ENCODE measurements at regions not wholly inside any gene's neighbourhood (a gene's known extent, or its start where the extent isn't known, plus 50 kb on each side); places are given as distances from the start of the nearest gene placed in this dataset.
"Not testable (repeated sequence)": the region's sequence is repeated elsewhere in the genome, so short reads cannot be mapped to it uniquely, and the experiment has no call there.

DNA sequence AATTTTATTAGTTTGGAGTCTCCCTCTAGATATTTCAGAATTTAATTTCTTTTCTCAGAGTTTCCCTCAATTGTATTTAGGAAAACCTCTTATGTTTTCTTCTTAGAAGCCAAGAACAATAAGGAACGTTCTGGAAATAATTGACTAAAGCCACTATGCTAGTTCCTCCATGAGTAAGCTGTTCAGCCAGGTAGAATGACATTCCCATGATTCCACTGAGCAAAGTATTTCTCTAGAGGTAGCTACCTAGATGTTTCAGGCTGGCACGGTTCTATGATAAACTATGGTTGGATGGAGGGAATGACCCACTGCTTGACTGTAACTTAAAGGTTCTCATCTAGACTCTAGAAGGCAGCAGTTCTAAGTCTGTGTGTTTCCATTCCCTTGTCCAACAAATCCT is 62.4 kb downstream of the CLDN17 start:
- no peak for DNase-seq (ENCODE audit: low read depth)

DNA sequence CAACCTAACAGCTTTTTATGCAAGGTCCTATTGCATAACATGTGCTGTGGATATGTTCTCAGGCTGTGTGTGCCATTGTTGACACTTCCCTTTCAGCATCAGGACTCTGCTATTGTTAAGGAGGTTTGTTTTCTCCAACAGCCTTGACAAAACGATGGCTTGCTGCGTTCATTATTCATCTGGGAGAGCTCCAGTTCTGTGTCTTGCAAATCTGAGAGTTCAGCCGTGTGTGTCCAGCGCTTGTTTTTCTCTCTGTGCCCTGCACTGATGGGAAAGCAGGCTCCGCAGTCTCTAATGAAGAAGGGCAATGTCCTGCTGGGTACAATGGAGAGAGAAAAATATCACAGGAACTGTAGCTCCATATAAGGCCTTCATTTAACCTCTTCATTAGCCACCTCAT is 63.7 kb downstream of the CLDN17 start:
- DNase-seq (ENCODE audit: low read depth): no peak

DNA sequence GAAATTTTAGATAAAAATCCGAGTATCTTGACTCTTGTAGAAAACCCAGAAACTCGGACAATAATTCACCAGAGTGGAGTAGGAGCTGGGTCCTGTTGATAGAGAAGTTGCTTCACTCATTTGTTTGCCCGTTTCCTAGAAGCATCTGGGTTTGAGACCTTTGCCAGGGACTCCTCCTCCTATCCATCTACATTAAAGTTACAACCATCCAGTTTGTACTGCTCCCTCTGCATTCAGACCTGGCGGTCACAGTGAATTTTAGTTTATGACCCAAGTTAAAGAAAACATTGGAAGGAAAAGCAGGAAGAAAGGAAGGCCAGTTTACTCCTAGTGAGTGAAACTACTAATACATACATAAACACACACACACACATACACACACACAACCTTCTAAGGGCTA is 64.6 kb downstream of the CLDN17 start:
- no peak for DNase-seq (ENCODE audit: low read depth)

DNA sequence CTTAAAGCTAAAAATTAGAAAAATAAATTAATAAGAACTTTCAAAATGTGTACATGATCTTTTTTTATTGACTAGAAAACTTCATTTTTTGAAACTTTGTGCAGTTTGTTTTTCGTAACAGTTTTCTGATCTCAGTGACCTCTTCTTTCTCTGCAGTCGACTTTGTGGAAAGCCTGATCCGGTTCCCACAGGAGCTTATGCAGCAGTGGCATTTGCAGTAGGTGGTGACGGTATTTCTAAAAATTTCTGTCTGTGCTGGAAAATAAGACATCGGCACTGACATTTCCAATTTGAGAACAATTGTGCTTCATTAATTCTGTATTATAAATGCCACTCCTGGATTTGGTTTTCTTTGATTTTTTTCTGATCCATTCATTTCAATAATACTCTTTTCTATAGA is 68.8 kb downstream of the CLDN17 start:
- no peak for DNase-seq (ENCODE audit: low read depth)

DNA sequence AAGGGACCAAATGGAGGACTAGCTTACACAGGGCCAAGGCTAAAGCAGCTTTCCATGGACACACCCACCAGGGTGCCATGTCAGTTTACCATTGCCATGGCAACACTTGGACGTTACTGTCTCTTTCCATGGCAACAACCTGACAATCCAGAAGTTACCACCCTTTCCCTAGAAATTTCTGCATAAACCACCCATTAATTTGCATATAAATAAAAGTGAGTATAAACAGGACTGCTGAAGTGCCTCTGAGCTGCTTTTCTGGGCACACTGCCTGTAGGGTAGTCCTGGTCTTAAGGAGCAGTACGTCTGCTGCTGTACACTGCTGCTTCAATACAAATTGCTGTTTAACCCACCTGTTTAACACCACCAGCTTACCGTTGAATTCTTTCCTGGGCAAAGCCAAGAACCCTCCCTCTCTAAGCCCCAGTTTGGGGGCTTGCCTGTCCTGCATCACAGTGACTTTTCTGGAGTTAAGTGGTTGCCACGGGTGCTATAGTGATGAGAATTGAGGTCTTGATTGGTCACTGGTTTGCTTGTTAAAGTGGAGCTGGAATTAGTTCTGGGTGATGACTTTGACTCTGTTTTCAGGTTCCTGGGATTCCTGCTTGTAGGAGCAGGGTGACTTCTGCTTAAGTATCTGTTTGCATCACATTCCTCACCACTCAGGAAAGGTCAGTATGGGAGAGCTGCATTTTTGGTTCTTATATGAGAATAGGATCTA is 83.2 kb downstream of the CLDN17 start:
- DNase-seq (ENCODE audit: low read depth): no peak

DNA sequence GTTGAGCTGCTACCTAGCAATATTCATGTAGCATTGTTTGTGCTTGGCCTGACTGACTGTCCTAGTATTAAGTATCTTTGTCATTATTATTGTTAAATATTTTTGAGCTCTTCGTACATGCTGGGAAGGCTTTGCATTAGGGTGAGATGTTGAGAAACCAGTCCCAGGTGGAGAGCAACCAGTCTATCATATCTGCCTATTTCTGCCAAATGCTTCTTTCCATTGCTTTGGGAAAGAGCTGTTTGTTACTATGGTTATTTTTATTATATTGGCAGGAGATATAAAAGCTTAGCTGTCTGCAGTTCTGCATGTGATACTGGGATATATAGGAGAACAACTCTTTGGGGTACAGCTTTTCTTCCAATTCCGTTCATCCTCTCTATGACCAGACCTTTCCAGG is 85.1 kb downstream of the CLDN17 start:
- no peak for DNase-seq (ENCODE audit: low read depth)

DNA sequence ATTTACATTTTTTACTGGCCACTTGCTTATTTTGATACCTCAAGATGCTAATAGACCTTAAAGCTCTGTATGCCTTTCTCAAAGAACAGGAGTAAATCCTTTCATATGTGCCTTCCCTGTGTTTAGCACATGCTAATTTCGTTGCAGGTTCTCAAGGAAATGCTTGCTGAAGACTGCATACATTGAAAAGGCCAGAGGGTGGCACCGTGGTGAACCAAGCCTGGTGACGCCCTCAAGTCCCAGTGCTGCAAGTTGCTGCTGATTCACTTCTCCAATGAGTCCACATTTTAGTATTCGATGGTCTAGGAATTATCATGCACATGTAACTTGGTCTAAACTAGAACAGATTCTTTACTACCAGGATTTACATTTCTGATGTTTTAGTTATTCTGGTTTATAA is 94.1 kb downstream of the CLDN17 start:
- no peak for DNase-seq (ENCODE audit: low read depth)

DNA sequence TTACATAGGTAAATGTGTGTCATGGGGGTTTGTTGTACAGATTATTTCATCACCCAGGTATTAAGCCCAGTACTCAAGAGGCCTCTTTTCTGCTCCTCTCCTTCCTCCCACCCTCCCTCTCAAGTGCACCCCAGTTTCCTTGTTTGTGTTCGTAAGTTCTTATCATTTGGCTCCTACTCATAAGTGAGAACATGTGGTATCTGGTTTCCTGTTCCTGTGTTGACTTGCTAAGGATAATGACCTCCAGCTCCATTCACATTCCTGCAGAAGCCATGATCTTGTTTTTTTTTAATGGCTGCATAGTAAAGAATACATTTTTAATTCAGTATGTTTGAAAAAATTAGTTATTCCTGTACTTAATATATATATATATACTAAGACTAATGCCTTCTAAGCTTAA is 107.7 kb downstream of the CLDN17 start:
- peak; percentile 61 for DNase-seq (ENCODE audit: low read depth)

DNA sequence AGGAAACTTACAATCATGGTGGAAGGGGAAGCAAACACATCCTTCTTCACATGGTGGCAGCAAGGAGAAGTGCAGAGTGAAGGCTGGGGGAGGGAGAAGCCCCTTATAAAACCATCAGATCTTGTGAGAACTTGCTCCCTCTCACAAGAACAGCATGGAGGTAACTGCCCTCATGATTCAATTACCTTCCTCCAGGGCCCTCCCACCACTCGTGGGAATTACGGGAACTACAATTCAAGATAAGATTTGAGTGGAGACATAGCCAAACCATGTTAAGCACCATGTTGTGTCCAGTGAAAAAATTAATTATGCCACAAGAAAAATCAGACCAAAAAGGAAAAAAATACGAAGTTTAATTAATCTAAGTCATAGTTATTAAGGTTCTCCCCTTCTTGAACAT is 109.5 kb downstream of the CLDN17 start:
- DNase-seq (ENCODE audit: low read depth): no peak

DNA sequence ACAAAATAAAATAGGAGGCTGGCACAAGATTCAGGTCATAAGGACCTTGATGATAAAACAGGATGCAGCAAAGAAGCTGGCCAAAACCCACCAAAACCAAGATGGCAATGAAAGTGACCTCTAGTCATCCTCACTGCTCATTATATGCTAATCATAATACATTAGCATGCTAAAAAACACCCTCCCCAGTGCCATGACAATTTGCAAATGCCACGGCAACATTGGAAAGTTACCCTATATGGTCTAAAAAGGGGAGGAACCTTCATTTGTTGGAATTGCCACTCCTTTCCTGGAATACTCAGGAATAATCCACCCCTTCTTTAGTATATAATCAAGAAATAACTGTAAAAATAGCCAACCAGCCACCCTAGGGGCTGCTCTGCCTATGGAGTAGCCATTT is 108.8 kb upstream of the GRIK1 start:
- no peak for DNase-seq (ENCODE audit: low read depth)

DNA sequence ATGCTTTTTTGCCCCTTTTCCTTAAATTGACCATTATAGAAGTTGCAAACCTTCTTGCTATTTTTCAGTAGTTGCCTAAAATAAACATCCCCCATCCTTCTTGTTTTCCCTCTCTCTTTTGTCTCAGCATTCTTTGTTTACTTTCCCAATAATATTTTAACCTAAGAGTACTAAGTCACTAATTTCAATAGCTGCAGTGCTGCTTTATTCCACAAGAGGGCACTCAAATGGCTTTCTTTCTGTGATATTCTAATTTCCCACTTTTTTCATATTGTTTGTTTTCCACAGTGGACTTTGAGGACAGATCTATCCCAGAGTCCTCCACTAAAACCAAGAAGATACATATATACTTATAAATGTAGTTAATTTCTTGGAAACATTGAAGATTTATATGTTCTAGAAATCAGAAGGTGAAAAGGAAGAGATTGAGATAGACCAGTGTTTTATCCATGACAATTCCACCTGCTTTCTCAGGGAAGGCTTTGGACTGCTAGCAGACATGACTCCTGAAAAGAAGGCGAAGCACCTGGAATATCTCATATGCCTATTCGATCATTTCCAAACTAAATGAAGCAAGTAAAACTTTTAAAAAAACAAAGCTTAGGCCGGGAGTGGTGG is 104.8 kb upstream of the GRIK1 start:
- DNase-seq (ENCODE audit: low read depth): no peak

DNA sequence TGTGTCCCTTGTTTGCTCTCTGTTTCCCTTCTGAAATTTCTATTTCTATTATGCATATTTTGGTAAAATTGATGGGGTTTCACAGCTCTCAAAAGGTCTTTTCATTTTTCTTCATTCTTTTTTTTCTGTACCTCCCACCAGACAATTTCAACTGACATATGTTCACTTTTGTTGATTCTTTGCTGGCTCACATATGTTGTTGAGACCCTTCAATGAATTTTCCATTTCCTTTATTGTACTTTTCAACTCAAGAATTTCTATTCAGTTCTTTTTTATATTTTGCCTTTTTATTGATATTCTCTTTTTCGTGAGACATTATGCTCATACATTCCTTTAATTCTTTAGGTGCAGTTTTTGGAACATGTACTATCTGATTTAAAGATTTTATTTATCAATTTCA is 102.6 kb upstream of the GRIK1 start:
- DNase-seq (ENCODE audit: low read depth): no peak

DNA sequence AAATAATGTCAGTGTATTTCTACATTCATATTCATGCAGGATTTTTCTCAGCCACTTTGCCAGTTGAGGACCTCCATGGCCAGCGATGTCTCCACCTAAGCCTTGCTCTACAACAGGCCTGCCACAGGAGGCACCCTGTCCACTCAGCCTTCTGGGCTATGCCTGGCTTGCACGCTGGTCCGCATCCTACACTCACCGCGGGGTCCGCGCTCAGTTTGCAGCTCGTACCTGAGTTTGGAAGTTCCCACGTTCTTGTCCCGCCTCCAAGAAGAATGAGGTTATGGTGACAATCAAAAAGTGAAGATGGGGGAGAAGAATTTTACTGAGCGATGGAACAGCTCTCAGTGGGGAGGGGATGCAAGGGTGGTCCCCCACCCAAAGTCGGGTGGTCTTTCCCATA is 93.6 kb upstream of the GRIK1 start:
- DNase-seq (ENCODE audit: low read depth): no peak

DNA sequence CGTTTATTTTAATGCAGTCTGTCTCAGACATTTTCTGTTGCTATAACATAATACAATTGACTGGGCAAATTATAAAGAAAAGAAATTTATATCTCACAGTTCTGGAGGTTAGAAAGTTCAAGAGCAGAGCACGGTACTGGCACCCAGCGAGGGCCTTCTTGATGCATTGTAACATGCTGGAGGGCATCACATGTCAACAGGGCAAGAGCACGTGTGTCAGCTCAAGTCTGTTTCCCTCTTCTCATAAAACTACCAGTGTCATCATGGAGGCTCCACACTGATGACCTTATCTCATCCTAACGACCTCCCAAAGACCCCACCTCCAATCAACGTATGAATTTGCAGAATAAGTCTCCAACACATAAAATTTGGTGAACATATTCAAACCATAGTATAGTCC is 90.6 kb upstream of the GRIK1 start:
- no peak for DNase-seq (ENCODE audit: low read depth)

DNA sequence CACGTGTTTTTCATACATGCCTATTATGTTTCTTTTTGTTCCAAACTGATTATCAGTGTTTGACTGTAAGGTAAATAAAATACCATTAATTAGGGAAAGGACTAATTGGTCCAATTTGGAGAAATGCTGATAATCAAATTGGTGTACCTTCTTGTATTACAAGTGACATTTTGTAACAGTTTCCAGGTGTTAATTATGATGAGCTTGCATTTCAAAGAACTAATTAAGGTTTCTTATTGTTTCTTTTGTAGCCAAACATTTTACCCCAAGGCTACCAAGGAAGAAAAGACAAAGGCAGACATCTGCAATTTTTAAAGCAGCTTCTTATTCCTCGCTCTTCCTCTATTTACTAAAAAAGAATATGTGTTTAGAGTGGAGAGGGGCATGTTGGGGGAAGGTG is 88.7 kb upstream of the GRIK1 start:
- no peak for DNase-seq (ENCODE audit: low read depth)

DNA sequence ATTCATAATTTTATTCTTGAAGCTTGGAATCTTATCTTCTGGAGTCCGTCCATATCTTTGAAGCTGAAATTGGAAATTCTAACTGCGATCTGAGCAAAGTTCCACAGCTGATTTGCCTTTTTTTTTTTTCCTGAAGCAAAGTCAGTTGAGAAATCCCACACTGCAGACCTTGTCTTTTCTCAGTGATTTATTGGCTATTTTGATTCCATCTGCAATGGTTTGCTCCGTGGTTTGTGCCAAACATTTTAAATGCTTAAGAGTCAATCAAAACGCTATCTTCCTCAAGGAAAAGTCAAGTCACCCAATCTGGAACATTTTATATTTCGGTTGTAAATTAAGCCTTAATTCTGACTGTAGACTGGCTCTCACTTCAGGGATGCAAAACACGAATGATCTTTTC is 88.2 kb upstream of the GRIK1 start:
- no peak for DNase-seq (ENCODE audit: low read depth)

DNA sequence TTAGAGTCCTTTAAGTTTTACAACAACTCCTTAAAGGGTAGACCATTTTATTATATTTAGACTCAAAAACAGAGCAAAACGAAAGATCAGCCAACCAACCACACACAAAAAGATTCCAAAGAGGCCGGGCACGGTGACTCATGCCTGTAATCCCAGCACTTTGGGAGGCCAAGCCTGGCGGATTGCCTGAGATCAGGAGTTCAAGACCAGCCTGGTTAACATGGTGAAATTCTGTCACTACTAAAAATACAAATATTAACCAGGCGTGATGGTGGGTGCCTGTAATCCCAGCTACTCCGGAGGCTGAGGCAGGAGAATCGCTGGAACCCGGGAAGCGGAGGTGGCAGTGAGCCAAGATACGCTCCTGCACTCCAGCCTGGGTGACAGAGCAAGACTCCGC is 83.3 kb upstream of the GRIK1 start:
- not testable (repeated sequence) for DNase-seq (ENCODE audit: low read depth)

DNA sequence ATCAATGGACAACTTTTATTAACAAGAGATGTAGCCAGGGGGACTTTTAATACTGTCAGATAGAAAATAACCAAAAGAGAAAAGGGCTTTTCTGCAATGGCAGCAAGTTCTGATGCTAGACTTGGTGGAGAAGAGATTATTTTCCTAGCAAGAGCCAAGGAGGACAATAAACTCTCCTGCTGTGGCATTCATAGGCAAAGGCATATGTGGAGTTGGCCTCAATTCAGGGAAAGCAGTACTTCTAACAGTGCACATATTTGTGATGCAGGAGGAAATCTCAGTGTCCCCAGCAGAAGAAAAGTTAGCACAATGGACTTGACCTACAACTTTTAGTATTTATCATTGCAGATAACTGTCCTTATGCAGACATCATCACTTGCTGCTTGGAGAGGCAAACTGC is 75.1 kb upstream of the GRIK1 start:
- DNase-seq (ENCODE audit: low read depth): no peak

DNA sequence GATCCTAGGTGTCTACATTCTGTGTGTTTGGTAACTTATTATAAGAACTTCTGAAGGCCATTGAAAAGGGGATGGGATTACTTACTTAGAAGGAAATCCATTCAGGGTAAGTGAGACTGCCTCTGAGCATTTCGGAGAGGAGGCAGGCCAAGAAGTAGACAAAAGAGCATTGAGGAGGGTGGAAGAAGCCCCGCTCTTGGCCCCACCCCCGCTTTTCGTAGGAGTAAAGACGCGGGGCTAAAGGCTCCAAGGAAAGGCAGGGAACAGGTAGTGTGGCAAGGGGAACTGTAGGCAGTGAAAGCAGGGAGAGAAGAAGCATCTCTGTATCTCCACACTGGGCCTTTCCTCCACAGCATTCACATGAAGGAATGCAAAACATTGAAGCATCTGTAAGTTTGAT is 51.8 kb upstream of the GRIK1 start:
- no peak for DNase-seq (ENCODE audit: low read depth)

DNA sequence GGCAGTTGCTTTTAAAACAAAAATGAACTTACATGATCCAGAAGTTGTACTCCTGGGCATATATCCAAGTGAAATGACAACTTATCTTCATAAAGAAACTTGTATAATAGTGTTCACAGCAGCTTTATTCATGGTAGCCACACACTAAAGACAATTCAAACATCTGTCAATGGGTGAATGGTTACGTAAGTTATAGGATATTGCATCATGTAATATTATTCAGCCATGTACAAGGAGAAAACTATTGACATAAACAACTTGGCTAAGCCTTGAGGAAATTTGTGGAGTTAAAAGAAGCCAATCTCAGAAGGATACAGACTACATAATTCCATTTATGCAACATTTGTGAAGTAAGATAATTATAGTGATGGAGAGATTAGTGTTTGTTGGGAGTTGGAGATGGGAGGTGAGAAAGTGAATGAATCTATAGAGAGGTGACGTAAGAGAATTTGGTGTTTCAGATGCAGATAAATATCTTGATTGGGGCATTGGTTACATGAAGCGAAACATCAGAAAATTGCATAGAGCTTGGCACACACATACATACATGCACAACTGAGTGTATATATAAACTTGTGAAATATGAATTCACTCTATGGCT is 49.9 kb upstream of the GRIK1 start:
- DNase-seq (ENCODE audit: low read depth): no peak
